BE2C (cell line): ENCODE measurements at regions not wholly inside any gene's neighbourhood (a gene's known extent, or its start where the extent isn't known, plus 50 kb on each side); places are given as distances from the start of the nearest gene placed in this dataset.

Experiments
- DNase-seq: peaks from one replicate; pipeline ENCODE4 v3.0.0-alpha.2; 2020
- H3K27me3 ChIP-seq: fragments of 250-450 bp; sonication (Bioruptor Pico); 2 replicates; pipeline ENCODE4 v1.5.1; 2020; ENCODE audit warnings: mild to moderate bottlenecking
- H3K36me3 ChIP-seq: fragments of 250-450 bp; sonication (Bioruptor Pico); 2 replicates; pipeline ENCODE4 v1.5.1; 2020; ENCODE audit warnings: mild to moderate bottlenecking
- H3K4me1 ChIP-seq: fragments of 250-450 bp; sonication (Bioruptor Pico); 2 replicates; pipeline ENCODE4 v1.5.1; 2020
- H3K4me3 ChIP-seq: 2 replicates; pipeline ENCODE4 v1.5.1; 2011; ENCODE audit warnings: low read depth, low read length
- H3K9me3 ChIP-seq: fragments of 250-450 bp; sonication (Bioruptor Pico); 2 replicates; pipeline ENCODE4 v1.5.1; 2020
- CTCF ChIP-seq: IDR thresholded peaks from 2 replicates; pipeline ENCODE4 v1.5.1; 2012; ENCODE audit warnings: mild to moderate bottlenecking, low read depth, low read length

GRCh38 chr11:120035756-120036155 is 102.2 kb downstream of the TRIM29 start:
- no peak overlapping the region for H3K4me3 ChIP-seq
- TF ChIP-seq CTCF, result no peak
- H3K27me3 ChIP-seq, result no peaks in the 10 kb centered on the region
- DNase-seq, result no peak
- no peaks in the 10 kb centered on the region for H3K4me1 ChIP-seq
- H3K9me3 ChIP-seq, result no peaks in the 10 kb centered on the region
- H3K36me3 ChIP-seq, result no peaks in the 10 kb centered on the region

- peak; percentile 35 for DNase-seq
- Histone ChIP-seq H3K27me3 (no peaks in the 10 kb centered on the region), H3K4me3 (no peak overlapping the region), H3K4me1 (no peaks in the 10 kb centered on the region), H3K36me3 (no peaks in the 10 kb centered on the region), H3K9me3 (no peaks in the 10 kb centered on the region)
- no peak for TF ChIP-seq CTCF
These were observed 102.9 kb downstream of the TRIM29 start for GRCh38 chr11:120034881-120035630.

- Histone ChIP-seq H3K4me1 (no peaks in the 10 kb centered on the region), H3K27me3 (no peaks in the 10 kb centered on the region), H3K36me3 (no peaks in the 10 kb centered on the region), H3K9me3 (no peaks in the 10 kb centered on the region), H3K4me3 (no peak overlapping the region)
- no peak for TF ChIP-seq CTCF
- no peak for DNase-seq
These were observed 103.6 kb downstream of the TRIM29 start for GRCh38 chr11:120034176-120034875.

GRCh38 chr11:120032766-120033390 is 105.0 kb downstream of the TRIM29 start:
- Histone ChIP-seq H3K4me1 (no peaks in the 10 kb centered on the region), H3K9me3 (no peaks in the 10 kb centered on the region), H3K4me3 (no peak overlapping the region), H3K27me3 (no peaks in the 10 kb centered on the region), H3K36me3 (no peaks in the 10 kb centered on the region)
- DNase-seq, result peak; percentile 55
- TF ChIP-seq CTCF, result no peak

GRCh38 chr11:120031612-120032600 is 106.0 kb downstream of the TRIM29 start:
- TF ChIP-seq CTCF, result no peak
- no peaks in the 10 kb centered on the region for H3K4me1 ChIP-seq

More at GRCh38 chr11:120031612-120032600, 106.0 kb downstream of the TRIM29 start:
- no peaks in the 10 kb centered on the region for H3K9me3 ChIP-seq
- no peaks in the 10 kb centered on the region for H3K27me3 ChIP-seq
- H3K4me3 ChIP-seq, result no peak overlapping the region
- no peaks in the 10 kb centered on the region for H3K36me3 ChIP-seq
- no peak for DNase-seq
